HT1080 (cell line): ENCODE measurements at regions not wholly inside any gene's neighbourhood (a gene's known extent, or its start where the extent isn't known, plus 50 kb on each side); places are given as distances from the start of the nearest gene placed in this dataset.
A peak's percentile ranks its signal among the peaks of the same experiment; 100 is the strongest.

ENCODE experiments used
- DNase-seq: peaks from one replicate; pipeline ENCODE4 v3.0.0-alpha.2; 2015; ENCODE audit warnings: low read depth

DNA sequence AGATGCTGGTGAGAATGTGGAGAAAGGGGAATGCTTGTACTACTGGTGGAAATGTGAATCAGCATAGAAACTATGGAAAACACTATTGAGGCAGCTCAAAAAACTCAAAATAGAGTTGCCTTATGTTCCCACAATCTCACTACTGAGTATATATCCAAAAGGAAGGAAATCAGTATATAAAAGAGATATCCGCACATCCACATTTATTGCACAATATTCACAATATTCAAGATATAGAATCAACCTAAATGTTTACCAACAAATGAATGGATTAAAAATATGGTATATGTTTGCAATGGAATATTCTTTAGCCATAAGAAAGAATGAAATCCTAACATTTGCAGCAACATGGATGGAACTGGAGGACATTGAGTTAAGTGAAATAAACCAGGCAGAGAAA, 686.8 kb downstream of the OTOL1 start:
- DNase-seq, result no peak

DNA sequence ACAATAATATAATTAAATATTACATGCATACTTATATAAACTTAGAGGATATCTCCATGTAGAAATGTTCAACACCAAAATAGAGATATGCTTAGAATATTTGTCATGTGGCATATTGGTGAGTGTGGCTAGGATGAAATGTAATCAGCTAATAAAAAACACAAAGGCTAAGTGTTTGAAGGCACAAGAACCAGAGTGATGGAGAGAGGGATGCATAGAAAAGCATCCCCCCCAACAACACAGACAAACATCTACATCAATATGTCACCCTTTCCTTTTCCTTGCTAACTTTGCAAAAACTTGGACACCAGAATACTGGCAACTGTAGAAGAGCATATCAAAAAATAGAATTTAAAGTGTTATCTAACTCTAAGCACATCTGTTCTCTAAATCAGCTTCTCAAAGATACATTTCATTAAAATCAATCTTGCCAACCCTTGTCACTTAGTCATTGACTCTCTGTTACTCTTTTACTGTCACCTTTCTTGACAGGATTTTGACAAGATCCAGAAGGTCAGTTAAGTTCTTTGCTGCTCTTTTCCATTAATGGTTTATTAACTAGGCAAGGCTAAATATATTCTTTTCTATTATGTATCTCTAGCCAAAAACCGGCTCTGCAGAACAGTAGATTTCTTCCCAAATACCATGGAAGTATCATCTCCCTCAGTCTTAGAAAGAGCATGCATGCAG, 695.9 kb downstream of the OTOL1 start:
- DNase-seq, result no peak

DNA sequence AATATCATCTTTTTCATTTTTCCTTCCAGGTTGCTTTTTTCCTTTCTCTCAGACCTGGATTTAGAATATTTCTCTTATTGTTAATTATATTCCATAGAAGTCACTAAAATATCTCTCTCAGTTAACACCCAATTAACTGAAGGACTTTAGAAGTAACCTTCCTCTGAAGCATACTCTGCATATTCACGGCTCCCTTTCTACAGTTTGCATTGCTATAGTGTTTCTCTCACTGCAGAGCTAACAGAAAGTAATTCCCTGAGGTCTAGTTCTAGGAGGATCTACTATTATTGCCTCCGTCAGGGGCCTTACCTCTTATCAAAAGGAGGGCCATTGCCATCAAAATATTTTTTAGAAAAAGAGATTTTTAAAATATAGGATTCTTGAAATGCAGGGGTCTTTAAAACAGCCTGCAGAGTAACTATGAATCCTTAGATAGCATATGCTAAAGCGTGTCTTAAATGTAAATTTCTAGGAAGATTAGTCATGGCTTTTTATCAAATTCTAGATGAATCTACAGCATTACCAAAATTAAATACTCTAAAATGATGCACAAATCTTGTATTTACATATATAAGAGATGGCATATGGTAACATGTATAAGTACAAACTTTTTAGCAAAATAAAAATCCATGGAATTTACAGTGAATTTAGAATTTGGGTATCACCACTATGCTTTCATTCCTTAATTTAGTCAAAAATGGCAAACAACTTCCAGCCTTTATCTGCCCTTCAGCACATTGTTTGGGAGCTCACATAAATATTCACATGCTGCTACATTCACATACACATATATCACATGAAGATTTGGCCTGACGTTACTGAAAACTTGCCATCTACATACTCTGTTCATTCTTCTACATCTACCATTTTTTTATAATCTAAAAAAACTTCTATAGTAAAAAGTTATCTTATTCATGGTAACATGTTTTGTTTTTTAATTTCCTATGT, 696.8 kb downstream of the OTOL1 start:
- DNase-seq, result no peak

DNA sequence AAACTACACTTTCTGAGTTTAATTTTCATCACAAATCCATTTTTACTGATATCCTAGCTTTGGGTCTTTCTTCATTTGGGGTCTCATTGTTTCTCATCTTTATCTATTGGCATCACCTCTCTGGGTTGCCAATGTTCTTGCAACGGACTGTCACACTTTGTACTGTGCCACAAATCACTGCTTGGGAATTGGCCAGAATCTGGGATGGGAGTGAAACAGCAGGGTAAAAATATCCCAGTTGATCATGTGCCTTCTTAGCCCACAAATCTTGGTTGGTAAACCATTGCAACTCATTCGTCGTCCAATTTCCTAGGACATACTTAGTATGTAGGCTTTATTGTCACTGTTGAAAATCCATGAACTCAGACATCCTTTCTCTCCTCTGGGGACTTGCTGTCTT, 698.5 kb downstream of the OTOL1 start:
- no peak for DNase-seq

DNA sequence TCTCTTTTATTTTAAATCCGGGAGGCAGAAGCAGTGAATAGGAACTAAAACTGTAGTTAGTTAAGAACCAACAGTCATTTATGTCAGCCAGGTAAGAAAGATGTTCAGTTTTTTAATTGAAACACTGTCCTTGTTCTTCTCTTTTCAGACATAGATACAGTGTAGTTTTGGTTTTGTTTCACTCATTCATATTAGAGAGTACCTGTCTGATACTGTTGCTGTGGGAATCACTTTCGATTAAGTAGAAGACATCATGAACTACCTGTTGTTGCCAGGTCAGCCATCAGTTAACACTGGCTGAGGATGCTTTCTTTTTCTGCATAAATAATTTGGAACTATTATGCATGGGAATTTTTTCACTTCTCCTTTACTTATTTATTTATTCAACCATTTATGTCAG, 700.4 kb downstream of the OTOL1 start:
- no peak for DNase-seq

DNA sequence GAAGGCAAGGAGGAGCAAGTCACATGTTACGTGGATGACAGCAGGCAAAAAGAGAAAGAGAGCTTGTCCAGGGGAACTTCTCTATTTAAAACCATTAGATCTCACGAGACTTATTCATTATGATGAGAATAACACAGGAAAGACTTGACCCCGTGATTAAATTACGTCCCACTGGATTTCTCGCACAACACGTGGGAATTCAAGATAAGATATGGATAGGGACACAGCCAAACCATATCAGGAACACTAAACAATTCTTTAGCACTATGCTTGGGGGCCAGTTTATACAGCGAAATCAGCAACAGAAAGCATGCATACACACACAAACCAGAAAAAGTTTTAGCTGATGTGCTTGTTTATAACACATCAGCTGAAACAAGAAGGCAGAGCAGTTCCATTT, 704.2 kb downstream of the OTOL1 start:
- DNase-seq, result no peak

DNA sequence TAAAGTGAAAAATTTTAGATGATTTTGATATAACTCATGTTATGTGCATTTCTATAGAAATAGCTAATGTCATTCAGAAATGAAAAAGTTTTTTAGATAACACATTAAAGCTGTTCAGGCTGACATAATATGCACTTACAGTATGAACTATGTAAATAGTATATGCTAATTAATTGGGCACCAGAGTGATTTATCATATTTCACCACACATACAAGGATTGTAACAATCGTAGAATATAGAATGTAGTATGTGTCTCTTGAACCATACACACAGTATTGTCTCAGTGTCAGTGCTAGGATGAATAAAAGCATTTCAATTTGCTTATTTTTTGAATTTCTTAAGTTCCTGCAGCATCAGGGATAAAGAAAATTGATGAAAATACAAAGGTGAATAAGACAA, 710.0 kb downstream of the OTOL1 start:
- DNase-seq, result no peak

DNA sequence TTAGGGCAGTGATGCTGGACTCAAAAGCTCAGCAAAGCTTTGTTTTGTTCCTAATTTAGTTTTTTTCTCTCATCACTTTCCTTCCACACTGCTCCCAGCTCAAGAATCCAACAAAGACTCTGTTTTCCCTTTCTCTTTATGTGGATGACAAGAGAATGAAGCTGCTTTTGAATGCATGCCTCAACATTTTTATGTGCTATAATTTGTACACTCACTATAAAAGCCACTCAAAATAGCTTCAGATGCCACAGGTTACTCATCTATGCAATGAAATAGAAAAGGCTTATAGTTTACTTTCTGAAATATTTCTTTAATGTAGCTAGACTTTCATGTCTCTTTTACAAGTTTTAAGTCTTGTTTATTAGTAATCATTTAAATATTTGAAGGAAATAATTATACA, 714.9 kb downstream of the OTOL1 start:
- DNase-seq, result no peak

DNA sequence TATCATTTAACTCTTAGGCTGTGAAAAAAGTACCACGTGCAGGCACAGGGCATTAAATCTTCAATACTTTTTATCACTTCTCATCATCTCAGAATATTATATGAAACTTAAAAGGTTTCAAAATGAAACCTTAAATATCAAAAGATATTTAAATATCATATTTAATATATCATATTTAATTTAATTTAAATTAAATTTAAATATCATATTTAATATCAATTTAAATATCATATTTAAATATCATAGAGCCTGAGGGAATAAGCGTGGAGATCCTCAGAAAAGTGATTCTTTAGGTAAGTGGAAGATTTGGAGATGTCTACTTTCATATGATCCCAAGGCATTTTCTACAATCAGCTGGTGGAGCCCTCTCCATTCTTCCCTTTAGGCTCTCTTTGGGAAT, 716.6 kb downstream of the OTOL1 start:
- DNase-seq, result no peak

DNA sequence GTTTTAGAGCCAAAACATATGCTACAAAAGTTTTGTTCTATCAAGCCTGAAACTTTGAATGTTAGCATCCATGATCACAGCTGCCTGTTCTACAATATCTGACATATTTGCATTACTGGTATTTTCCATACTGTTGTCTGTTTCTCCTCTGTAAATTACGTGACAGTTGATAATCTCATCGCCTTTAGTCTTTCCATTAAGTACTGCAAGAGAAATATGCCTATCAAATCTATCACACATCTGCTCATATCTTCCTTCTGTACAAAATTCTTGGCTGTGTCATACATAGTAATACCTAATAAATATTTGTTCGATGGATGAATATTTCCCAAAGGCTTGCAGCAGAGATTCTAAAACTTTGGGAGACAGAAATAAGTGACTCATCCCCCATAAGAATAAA, 717.3 kb downstream of the OTOL1 start:
- DNase-seq, result no peak

DNA sequence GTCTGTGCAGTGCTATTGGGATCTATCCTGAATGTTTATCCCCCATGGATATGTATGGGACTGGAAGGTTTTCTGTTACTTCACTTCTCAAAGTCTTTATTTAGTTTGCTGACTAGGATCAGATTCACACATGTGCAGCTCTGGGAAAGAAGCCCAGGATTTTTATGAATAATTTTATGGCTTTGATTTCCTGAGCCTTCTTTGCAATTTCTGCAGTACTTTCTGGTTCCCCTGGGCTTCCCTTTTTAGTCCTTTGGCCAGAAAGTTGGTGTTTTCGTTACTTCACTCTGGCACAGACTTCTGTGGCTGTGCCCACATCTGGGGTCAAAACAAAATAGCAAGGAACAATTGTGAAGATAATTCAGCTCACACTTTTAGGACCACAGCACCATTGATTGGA, 721.0 kb downstream of the OTOL1 start:
- no peak for DNase-seq

DNA sequence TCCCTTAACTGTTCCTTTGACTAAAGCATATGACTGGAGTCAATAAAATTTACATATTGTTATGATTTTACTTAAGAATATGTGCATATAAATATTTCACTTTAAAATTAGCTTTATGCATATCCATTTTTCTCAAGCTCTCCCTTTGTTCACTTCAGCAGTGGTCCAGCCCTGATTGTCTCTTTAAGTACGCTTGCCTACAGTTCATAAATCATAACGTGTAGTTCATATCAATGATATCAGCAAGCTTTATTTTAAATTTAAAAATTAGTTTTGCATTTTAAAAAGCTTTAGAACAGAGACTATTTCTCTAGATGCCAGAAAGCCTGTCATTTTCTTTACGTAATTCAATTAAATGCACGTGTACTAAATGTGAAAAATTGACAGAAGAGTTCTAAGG, 721.9 kb downstream of the OTOL1 start:
- no peak for DNase-seq

DNA sequence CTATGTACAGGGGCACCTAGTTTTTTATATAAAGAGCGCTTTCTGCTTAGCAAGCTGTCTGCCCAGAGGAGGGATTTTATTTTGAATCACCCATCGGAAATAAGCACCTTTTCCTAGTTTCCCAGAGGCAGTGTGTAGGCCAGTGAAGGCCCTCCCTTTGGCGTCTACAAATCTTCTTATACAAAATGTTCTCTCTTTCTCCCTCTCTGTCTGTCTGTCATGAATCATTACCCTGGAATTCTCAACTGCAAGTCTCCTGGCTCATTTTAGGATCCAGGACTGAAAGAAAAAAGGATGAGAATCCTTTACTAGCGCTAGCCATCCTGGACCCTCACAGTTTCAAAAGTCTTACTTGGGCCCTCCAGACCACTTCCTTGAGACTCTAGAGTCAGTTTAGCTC, 728.1 kb downstream of the OTOL1 start:
- peak; percentile 34 for DNase-seq

DNA sequence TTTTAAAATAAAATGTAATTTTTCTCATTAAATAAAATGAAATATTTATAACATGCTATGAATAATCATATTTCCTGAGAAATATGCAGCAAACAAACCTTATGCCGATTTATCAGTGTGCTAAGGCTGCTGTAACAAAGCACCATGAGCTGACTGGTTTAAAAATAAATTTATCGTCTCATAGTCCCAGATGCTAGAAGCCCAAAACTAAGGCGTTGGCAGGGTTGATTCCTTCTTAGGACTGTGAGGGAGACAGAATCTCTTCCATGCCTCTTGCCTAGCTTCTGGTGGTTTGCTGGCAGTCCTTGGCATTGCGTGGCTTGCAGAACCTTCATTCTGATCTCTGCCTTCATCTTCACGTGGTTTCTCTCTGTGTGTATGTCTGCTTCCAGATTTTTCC, 740.3 kb downstream of the OTOL1 start:
- DNase-seq, result no peak

DNA sequence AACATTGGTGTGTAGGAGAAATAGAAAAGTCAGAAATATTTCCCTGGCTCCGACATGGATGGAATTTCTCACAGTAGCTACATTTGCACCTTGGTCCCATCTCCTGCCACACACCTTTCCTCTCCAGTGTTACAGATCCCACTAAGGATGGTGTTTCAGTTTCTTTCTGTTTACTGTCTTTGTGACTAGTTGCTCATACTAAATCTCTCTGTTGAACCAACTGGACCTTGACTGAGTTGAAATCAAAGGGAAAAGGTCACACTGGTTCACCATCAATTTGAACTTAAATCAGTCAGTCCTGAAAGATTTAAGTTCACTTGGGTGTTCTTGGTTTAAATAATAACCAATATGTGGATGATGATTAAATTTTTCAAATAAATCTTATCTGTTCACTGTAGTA, 754.2 kb downstream of the OTOL1 start:
- no peak for DNase-seq

DNA sequence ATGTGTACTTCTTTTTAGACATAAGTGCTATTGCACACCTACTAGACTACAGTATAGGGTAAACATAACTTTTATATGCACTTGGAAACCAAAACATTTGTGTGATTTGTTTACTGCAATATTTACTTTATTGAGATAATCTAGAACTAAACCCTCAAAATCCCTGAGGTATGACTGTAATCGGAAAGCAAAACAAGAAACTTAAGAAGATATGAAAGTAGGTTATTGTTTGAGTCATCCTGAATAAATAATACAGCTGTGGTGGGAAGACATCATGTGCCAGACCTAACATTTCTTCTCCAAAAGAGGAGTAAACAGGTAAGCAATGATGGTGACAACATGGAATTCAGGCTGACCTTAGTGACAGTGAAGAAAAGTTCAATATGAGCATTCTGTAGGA, 765.5 kb downstream of the OTOL1 start:
- DNase-seq, result no peak

DNA sequence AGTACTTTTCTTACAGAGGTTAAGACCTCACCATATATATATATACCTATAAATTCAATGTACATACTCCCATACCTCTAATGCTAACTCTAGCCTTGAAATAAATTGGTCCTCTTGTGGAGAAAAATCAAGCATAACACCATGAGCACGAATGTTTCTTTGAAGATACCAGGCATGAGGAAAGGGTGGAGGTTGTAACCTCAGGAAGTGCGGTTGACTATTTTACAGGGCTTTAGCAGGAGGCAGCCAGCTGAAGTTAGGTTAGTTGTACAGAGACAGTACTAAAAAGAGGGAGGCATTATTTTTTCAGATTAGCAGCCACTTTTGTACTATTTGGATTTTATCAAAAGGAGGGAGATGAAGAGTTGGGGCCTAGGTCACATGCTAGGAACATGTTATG, 767.0 kb downstream of the OTOL1 start:
- no peak for DNase-seq

DNA sequence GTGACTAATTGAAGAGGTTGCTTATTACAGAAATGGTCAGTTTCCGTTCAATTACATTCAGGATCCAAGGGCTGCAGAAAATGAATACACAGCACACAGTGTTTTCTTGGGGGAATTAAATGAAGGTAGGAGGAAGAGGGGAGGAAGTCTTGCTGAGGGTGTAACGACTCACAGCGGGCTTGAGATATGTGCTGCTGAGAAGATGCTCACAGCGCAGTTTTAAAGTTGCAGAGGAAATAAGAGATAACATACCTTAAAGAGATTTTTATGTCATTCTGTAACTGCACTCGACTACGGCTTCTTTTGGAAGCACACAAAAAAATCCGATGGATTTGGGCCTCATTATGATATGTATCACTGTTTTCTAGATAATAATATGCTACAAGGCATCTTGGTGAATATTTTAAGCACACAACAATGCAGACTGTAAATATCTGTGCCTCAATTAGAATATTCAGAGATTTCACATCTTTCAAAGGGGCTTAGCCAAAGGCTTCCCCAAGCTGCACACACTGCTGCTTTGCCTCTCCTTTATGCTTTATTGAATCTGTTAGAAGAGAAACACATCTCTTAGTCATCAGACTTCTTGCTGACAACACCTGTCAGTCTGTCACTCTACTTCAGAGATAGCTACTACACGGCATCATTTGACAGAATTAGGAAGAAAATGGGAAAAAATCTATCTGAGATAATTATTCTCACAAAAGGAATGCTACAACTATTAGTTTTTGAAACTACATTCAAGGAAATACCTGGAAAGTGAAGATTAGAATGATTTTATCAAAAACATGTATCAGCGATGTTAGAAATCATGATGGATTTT, 773.2 kb downstream of the OTOL1 start:
- no peak for DNase-seq

DNA sequence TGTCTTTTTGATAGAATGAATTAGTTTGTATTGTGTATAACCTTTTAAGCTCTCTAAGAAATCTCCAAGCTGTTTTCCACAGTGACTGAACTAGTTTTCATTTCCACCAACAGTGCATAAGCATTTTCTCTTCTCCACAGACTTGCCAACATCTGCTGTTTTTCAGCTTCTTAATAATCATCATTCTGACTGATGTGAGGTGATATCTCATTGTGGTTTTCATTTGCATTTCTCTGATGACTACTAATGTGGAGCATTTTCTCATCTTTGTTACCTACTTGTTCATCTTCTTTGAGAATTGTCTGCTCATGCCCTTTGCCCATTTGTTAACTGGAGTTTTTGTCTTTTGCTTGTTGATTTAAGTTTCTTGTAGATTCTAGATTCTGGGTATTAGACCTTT, 777.5 kb downstream of the OTOL1 start:
- no peak for DNase-seq

DNA sequence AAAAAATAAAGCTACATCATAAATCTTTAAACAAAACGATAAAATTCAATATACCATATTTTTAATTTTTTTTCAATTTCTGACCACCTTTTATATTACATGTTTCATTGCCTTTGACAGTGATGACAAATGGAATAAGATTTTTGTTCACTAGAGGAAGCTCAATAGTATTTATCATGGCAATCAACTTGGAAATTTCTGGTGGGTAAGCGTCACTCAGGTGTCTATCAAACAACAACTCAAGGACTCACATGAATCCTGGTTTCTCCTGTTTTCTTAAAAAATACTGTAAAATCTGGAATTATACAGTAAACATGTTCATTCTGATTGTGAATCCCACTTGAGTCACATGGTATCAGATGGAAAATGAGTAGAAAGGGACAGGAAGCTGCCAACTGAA, 782.2 kb downstream of the OTOL1 start:
- no peak for DNase-seq

DNA sequence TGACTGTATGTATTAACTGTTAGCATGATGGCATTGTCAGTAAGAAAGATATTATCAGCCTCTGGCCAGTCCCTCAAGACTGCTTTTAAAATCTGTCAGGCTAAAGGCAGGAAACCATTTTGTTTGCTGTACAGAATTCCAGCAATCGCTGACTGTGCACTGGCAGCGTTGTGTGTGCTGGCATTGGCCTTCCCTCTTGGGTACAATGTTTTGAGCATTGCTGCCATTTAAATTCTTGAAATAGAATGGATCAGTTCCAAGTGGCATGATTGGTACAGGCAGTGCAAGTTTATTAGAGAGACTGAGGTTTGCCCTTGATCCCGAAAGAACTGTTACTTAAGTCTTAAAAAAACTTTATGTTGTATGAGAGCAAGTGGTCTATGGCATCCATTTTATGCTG, 788.7 kb downstream of the OTOL1 start:
- no peak for DNase-seq

DNA sequence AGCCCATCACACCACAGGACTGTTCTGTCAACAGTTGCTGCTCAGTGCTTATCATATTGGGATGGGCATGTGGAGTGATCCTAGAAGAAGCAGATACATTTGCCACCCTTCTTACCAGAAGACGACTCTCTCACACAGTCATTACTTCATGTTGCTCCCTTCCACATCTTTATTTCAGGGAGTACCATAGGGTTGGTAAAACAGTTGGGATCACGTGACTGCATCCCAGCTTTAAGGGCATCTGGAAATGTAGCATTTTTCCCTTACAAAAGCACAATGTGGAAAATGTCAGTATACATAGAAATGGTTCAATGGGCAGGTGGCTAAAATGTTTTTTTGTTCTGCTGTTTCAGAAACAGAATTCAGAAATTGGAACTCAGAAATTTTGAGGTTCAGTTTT, 791.0 kb downstream of the OTOL1 start:
- no peak for DNase-seq
